GM18520 (cell line): ENCODE measurements at regions not wholly inside any gene's neighbourhood (a gene's known extent, or its start where the extent isn't known, plus 50 kb on each side); places are given as distances from the start of the nearest gene placed in this dataset.
"Not testable (repeated sequence)": the region's sequence is repeated elsewhere in the genome, so short reads cannot be mapped to it uniquely, and the experiment has no call there.

Source experiments
- ATAC-seq: cut with Tn5 transposase; IDR thresholded peaks from one replicate; pipeline ENCODE4 v1.9.1; 2021; ENCODE audit not compliant: unreplicated experiment

DNA sequence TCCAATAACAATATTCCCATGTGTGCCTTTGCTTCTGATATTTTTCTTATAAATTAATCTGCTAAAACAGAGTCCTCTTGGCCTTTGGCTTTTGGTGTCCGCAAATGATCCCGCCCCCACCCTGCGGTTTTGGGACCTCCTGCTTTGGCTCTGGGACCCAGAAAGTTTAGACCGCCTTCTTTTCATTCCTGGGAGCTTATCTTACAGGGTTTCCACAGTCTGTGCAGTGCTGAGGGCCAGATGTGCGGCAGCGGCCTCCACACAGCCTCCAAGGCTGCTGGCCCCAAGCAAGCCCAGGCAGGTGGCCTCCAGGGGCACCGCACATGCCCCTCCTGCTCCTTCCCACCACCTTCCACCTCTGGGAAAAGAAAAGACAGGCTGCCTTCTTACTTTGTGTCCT, 191.5 kb downstream of the ERCC6L2 start:
- no peak for ATAC-seq

DNA sequence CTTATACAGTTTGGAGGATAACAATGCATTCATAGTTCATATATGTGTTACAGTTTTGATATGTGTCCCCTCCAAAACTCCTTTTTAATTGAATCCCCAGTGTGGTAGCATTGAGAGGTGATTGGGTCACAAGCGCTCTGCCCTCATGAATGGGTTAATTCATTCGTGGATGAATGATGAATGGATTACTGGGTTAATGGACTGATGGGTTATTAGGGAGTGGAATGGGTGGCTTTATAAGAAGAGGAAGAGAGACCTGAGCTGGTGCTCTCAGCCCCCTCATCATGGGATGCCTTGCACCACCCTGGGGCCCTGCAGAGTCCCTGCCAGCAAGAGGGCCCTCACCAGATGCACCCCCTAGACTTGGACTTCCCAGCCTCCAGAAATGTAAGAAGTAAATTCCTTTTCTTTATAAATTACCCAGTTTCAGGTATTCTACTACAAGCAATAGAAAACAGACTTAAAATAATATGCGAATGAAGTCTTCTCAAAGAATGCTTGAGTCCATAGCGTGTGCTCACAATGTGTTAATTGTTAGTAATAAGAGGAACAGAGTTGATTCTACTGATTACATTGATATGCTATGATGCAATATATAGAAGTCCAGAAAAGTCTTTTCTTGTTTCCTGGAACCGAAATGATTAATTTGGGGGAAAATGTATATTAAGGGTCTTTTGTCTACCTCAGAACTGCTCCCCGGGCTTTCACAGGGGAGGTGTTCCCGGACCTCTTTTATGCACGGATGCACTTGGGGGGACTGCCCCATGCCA, 190.2 kb downstream of the ERCC6L2 start:
- ATAC-seq: no peak

DNA sequence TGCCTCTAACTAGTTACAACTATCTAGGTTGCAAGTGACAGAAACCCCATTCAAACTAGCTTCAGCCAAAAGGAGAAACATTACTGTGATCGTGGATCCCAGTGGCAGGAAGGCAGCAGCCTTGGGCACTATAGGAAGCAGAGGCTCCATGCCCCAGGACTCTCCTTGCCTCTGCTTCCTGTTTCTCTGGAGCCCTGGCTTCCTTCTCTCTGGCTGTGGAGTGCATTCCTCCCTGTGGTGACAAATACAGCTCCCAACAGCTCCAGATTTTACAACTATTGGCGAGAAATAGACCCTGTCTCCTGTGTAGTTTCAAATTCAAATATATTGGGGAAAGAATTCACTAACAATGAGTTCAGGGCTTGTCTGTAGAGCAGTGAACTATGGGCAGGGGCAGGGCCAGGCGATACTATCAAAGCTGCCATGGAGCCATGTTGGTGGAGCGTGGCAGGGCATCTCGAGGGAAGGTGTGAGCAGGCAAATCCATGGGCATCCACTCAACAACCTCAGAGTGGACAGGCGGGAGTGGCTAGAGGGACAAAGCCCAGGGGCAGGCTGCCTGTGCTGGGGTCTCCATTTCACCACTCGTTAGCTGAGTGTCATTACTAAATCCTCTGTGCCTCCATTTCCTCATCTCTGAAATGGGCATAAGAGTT, 189.5 kb downstream of the ERCC6L2 start:
- no peak for ATAC-seq

DNA sequence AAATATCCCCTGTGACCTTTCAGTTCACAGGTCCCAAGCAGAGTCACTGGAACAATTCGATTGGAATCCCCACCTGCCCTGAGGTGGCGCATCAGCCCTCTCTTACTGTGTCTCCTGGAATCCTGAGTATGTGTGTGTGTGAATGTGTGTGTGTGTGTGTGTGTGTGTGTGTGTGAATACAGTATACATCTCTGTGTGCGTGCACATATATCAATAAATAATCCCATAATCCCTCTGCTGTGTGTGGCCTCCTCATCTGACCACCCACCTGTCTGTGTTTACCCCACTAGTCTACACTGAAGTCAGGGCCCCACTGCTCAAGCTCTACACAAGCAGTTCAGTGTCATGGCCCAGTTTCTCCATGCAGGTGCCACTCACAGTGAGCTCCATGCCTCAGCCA, 187.4 kb downstream of the ERCC6L2 start:
- no peak for ATAC-seq

DNA sequence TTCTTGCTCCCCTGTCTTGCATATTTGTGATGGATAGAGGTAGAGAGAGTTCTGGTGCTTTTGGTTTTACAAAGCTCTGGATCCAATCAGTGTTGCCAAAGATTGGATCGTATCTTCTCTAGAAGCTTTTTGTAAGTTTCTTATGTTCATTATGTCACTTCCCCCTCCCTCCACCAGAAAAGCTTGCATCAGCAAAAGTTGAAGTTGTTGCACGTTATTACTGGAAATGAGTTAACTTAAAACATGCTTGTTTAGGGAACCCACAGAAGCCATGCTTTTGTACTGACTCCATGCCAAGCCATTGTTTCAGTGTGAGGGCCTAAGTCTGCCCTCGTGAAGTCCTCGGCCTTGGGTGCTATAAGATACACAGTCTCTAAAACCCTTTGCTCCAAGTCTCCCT, 186.5 kb downstream of the ERCC6L2 start:
- no peak for ATAC-seq

DNA sequence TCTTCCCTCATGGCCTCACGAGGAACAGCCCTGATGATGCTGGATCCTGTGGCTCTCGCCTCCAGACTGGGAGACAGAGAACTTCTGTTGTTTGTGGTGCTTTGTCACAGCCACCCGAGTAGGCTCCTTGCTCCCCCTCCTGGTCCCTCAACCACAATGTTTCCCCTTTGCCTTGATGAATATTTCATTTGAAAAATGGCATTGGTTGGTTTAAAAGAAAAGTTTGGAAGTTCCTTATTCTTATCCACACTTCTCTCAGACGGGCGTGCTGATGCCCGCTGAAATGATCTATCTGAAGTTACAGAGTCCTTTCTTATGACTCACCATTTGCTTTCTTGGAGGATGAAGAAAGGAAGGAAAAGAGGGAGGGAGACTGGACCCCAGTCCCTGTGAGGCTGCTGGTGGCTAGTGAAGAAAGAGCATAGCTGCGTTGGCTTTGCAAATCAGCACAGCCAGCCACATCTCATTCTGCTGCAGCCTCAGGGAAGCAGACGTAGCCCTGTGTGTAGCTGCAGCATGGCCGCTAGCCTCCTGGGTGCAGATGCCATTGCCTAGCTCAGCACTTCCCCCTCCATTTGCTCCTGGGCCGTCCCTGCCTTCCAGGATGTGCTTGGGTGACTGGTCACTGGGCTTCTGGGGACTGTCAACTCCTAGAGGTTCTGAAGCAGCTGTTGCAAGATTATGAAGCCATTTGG, 185.9 kb downstream of the ERCC6L2 start:
- no peak for ATAC-seq

DNA sequence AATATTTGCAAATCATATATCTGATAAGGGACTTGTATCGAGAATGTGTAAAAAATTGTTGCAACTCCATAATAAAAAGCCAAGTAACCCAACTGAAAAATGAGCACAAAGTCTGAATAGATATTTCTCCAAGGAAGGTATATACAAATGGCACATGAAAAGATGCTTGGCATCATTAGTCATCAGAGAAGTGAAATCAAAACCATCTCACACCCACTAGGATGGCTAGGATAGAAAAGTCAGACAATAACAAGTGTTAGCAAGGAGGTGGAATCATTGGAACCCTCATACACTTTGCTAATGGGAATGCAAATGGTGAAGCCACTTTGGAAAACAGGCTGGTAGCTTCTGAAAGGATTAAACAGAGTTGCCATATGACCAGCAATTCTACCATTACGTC, 182.7 kb downstream of the ERCC6L2 start:
- ATAC-seq: no peak

DNA sequence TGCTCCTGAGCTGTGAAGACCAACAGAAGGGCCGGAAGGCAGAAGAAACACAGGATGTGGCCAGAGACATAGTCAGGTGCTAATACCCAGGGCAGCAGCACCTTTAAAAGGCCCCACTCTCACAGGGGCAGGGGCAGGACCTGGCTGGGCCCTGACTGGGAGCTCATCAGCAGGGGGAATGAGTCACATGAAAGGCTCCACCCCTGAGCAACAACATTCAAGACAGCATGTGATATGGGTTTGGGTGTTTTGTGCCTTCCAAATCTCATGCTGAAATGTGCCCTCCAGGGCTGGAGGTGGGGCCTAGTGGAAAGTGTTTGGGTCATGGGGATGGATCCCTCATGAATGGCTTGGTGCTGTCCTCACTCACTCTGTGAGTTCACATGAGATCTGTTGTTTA, 181.7 kb downstream of the ERCC6L2 start:
- ATAC-seq: no peak

DNA sequence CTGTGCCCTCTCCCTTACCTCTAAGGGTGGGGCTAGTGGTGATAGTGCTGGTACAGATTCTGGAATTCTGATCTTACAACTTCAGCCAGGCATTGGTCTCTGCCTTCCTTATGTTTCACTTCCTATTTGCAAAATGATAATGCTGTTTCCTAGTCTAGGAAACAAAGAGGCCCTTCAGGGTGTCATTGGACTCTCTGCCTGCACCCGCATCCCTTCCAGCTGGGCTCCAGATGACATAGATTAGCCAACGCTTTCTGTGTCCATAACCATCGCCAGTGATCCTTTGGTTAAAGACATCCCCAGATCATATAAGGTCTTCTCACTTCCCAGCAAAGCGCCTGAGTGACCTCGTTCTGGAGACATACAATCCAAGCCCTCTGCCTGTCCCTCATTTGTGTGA, 180.7 kb downstream of the ERCC6L2 start:
- no peak for ATAC-seq

DNA sequence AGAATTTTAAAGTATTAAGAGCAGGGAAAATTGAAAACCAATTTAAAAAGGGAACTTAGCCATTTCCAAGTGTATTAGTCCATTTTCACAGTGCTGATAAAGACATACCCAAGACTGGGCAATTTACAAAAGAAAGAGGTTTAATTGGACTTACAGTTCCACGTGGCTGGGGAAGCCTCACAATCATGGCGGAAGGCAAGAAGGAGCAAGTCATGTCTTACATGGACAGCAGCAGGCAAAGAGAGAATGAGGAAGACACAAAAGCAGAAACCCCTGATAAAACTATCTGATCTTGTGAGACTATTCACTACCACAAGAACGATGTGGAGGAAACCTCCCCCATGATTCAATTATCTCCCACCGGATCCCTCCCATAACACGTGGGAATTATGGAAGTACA, 178.8 kb downstream of the ERCC6L2 start:
- not testable (repeated sequence) for ATAC-seq

DNA sequence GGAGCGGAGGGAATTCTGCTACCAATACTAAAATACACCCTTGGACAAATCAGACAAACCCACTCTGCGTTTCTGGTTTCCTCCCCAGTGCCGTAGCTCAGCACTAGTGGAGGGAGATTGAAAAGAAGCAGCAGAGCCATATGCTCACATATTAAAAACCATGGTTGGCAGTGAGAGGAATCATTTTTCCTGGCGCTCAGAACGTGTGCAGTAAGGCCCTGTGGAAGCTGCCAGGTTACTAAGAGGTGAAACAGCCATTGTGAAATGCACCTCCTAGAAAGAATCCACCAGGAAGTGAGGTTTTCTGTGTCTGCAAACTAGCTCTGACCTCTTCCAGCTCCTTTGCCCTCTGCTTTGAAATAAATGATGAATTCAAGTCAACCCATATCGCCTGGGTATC, 177.2 kb downstream of the ERCC6L2 start:
- no peak for ATAC-seq

DNA sequence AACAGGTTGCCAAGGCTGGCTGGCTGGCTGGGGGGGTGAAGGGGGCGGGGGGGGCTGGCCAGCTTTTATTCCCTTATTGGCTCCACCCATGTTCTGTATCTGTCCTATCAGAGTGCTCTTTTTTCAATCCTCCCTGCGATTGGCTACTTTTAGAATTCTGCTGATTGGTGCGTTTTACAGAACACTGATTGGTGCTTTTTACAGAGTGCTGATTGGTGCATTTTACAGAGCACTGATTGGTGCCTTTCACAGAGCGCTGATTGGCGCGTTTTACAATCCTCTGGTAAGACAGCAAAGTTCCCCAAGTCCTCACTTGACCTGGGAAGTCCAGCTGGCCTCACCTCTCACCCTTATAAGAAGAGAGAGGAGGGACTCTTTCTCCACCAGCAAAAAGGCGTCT, 175.9 kb downstream of the ERCC6L2 start:
- ATAC-seq: no peak

DNA sequence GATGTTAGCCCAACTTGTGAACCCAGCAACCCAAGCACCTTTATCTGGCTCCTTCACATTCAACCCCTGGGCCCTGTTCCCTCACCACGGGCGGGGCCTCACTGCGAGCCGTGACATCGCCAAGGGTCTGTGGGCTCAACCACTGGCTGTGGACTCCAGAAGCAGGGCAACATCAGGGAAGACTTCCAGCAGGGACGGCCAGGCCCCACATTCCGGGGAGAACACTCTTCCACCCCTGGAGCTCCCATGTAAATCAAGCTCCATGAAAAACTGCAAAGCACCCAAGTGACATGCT, 175.3 kb downstream of the ERCC6L2 start:
- ATAC-seq: no peak

DNA sequence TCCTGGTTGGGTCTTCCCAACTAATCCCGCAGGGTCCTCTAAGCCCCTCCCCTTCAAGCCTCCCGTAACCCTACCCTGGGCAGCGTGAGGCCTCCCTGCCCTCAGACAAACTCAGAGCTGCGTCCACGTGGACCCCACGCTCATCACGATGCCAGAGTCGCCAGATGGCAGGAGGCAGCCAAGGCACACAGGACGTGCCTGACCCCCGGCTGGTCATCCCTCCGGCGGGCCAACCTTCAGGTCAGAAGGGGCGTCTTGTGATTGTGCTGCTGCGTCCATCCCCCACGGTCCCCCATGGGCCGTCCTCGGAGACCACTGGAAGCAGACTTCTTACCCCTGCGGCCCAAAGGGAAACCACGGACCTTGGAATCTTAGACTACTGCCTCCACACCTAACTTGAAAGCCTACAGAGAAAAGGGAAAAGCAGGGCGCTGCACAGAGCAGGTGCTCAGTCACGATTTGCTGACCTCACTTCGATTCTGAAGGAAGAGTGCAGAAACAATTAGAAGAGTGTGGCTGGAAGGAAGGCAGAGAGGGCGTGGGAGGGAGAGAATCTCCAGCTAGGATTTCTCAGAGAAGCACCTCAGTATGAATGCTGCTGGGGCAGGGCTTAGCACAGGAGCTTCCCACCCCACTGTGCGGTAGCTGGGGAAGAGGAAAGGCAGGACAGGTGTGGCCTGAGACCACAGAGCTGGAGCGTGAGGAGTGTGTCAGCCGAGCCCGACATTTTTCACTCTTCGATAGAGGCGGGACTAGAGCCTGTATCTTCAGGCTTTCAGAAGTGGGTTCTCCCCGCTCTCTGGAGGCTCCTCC, 174.8 kb downstream of the ERCC6L2 start:
- ATAC-seq: no peak

DNA sequence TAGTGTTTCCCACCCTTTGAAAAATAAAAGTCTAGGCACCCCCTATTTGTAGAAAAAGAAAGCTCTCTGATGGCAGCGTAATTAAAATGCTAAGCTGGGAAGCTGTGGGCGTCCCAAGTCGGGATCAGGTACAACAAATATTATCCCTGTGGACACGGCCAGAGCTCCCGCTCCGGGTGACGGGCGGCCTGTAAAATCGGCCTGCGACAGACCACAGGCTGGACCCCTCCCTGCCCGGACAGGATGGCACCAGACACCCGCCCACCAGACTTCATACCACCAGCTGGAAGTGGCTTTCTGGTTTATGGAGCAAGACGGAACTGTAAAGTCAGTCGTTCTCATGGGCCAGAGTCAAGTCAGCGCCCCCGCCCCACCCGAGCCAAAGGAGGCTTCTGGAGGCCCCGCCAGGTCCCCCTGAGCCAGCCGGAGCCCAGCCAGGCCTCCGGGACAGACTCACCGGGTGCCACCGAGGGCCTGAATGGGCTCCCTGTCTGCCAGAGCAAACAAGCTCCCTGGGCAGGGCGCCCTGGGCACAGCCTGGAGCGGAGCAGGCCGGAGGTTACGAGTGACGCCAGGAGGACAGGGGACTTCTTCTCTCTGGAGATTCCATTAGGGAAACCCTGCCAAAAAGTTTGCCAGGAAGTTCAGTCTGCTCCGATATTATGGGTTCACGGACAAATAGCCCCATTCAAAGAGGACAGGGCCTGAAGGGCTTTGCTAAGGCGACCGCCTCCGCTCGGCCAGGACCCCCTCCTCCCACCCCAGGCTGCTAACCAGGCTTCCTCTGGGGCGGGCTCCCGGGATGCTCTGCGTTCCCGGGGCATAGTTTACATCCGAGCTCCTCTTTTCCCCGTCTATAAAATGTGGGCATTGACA, 173.7 kb downstream of the ERCC6L2 start:
- no peak for ATAC-seq

DNA sequence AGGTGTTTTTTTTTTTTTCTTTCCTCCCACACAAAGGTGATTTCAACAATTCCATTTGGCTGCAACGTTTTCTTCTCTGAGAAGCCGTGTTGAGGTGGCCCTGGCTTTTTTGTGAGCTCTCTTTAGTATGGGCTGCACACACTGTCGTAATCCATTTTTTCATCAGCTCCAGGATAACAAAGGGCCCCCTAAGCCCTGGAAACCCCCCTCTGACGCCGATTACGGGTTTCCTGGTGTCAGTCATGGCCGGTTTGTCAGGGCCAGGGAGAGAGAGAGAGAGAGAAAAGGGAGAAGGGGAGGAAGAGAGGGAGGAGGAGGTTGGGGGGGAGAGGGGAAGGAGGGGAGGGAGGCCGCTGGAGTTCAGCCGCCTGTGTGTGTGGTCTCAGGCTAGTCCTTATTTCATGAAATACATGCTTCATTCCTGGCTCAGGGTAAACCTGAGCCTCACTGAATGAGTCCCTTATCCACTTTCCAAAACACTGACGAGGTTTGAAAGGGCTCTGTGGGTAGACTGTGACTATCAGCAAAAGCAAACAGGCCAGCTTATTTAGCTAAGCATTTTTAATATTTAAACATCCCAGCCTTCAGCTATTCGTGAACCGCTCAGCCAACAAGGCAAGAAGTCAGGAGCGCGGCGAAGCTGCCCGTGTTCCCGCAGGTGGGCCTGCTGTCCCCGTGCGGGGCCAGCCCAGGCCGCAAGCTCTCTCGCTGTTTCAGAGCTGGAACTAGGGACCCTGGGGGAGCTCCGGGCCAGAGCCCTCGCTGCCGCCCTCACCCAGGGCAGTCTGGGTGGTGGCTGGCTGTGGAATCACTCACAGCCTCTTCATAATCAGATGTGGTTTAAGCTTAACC, 172.8 kb downstream of the ERCC6L2 start:
- no peak for ATAC-seq

DNA sequence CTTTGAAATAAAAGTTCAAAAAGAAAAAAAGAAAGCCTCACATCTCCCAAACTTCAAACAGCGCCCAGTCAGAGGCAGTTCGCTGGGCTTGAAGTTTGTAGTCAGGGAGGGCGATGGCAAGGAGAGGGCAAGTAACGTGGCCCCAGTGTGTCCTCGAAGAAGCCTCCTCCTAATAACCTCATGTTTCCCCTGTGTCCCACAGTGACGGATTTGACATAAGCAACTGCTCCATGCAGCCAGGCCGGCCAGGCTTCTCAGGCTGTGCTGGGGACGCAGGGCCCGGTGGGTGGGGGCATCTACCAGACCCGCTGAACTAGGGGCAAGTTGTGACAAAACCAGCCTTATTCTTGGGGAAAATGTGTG, 172.2 kb downstream of the ERCC6L2 start:
- ATAC-seq: no peak

DNA sequence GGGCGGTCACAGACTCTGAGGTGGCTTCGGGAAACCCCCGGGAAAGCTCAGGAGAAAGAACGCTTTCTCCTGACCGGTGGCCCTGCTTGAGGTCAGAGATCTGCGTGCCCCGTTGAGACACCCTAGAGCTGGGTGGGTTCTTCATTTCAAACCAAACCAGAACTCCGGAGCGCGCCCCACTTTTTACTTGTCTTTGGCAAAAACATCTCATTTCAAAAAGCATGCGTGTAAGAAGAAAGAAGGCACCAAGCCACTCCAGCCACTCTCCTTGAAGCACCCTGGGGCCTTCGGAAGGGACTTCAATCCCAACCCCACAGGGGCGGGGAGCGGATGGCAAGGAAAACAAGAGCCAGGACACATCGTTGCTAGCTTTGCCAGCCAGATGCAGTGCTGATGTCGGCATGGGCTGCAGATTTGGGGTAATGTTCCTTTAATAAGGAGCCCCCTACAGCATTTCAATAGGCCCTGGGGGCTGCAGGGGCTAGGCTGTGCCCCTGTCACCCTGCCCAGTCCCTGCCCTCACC, 171.7 kb downstream of the ERCC6L2 start:
- ATAC-seq: no peak

DNA sequence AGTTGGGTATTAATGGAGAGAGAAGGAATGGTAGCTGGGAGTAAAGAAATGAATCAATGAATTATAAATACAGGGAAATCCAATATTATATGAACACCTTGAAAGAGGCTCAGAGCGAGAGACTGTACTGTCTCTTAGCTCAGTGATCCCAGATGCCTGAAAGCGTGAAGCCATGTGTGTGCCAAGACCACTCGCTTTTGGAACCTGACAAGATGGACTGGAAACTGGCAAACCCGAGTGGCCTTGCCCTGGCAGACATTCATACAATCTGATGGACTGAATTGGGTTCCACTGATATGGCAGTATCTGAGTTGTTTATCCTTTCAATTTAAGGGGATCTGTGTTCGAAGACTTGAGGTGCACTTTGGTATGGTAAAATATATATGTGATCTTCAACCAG, 170.3 kb downstream of the ERCC6L2 start:
- ATAC-seq: no peak

DNA sequence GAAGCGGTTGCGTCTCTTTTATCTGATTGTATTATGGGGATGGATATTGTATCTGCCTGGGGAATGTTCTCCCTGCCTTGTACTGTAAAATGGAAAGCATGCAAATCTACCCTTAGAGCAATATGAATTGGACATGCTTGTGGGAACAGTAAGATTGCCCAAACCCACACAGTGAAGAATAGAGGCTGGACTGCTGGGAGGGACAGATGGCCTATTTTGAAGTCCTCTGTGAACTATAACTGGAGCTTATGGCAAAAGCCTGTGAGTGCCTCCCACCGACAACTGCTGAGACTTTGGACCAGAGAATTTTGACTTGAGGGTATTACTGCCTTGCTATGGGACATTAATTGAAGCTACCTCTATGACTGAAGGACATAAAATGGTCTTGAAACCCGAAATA, 168.9 kb downstream of the ERCC6L2 start:
- ATAC-seq: no peak
